ENCODE measurements at regions not wholly inside any gene's neighbourhood (a gene's known extent, or its start where the extent isn't known, plus 50 kb on each side); places are given as distances from the start of the nearest gene placed in this dataset.

DNA sequence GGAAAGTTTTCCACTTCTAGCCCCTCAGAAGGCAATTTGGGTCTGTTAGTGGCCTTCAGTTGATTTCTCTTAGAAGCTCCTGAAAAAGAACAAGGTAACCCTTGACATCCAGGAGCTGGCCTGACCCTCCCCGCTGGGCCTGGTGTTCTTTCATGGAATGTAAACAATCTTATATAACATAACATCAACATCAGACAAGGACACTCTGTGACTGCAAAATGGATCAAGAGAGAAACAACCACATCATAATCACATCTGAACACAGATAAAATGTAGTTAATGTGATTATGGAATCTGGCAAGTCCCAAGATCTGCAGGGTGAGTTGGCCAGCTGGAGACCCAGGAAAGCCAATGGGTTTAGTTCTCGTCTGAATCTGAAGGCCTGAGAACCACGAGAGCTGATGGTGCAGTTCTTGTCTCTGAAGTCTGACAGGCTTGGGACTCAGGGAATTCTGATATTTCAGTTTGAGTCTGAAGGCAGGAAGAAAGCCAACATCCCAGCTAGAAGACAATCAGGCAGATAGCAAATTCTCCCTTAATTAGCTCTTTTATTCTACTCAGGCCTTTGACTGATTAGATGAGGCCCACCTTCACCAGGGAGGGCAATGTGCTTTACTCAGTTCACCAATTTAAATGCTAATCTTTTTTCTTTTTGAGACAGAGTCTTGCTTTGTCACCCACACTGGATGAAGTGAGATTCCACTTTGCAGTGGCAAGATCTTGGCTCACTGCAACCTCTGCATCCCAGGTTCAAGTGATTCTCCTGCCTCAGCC lies 91.4 kb upstream of the NAMPT start:
- intact Hi-C loops (cut with DNase I; ENCODE audit: low total_unique reads), result no loop called here
- no peak overlapping the region for H3K27ac ChIP-seq

DNA sequence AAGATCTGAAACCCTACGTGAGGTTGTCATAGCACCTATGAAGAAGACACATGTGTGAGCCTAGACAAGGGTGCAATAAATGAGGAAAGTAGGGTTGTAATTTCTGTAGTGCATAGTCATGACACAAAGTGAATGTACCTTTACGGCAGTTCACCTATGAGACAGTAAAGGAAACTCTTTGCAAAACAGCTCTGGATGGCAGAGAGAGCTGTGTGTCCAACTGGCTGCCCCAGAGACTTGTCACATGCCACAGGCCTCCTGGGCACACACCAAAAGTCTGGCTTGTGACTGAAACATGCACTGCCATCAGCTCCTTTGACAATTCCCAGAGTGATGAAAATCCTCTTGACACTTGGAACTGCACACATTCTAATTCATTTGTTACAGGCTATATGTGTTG lies 90.7 kb upstream of the NAMPT start:
- Histone ChIP-seq H3K4me1 (no peaks in the 10 kb centered on the region), H3K36me3 (no peaks in the 10 kb centered on the region), H3K27me3 (no peaks in the 10 kb centered on the region), H3K9me3 (no peaks in the 10 kb centered on the region), H3K4me3 (no peak overlapping the region), H3K27ac (no peak overlapping the region)
- no peak for TF ChIP-seq POLR2AphosphoS5 (IDR thresholded peaks at IDR 0.05)
- TF ChIP-seq, protein P1, sequence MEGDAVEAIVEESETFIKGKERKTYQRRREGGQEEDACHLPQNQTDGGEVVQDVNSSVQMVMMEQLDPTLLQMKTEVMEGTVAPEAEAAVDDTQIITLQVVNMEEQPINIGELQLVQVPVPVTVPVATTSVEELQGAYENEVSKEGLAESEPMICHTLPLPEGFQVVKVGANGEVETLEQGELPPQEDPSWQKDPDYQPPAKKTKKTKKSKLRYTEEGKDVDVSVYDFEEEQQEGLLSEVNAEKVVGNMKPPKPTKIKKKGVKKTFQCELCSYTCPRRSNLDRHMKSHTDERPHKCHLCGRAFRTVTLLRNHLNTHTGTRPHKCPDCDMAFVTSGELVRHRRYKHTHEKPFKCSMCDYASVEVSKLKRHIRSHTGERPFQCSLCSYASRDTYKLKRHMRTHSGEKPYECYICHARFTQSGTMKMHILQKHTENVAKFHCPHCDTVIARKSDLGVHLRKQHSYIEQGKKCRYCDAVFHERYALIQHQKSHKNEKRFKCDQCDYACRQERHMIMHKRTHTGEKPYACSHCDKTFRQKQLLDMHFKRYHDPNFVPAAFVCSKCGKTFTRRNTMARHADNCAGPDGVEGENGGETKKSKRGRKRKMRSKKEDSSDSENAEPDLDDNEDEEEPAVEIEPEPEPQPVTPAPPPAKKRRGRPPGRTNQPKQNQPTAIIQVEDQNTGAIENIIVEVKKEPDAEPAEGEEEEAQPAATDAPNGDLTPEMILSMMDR (IDR thresholded peaks at IDR 0.05), result no peak
- TF ChIP-seq POLR2A (IDR thresholded peaks at IDR 0.05), result no peak
- intact Hi-C loops (cut with DNase I; ENCODE audit: low total_unique reads), result loop anchor here (2.0 kb wide), 1 partner anchor 43 kb away; no protein-coding TSS in a partner anchor
- no peak for DNase-seq (ENCODE audit: low spot score in 2 of 2)

More for the DNA sequence above, 91.4 kb upstream of the NAMPT start:
- Histone ChIP-seq H3K36me3 (no peaks in the 10 kb centered on the region), H3K9me3 (no peaks in the 10 kb centered on the region), H3K27me3 (no peaks in the 10 kb centered on the region), H3K4me1 (no peaks in the 10 kb centered on the region), H3K4me3 (no peak overlapping the region)
- TF ChIP-seq POLR2A (IDR thresholded peaks at IDR 0.05), result no peak
- TF ChIP-seq, protein P1 (IDR thresholded peaks at IDR 0.05), result no peak
- TF ChIP-seq POLR2AphosphoS5 (IDR thresholded peaks at IDR 0.05), result no peak
- no peak for DNase-seq (ENCODE audit: low spot score in 2 of 2)

DNA sequence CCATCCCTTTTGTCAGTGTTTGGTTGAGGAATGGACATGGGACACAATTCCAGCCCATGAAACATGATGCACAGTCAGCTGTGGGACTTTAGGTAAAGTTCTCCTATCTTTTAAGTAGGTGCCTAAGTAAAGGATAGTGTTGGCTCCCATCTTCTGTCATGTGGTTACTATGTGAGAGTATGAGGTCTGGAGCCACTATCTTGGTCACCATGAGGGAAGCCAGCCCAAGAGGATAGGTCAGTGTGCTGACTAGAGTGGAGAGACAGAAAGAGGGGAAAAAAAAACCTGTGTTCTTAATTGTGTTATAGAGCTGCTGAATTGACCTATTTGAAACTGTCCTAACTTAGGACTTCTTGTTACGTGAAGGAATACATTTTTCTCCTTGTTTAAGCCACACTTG lies 89.7 kb upstream of the NAMPT start:
- intact Hi-C loops (cut with DNase I; ENCODE audit: low total_unique reads), result loop anchor here (2.0 kb wide), 1 partner anchor 44 kb away; no protein-coding TSS in a partner anchor
- H3K9me3 ChIP-seq, result no peaks in the 10 kb centered on the region
- TF ChIP-seq, protein P1 (IDR thresholded peaks at IDR 0.05), result no peak
- TF ChIP-seq POLR2A (IDR thresholded peaks at IDR 0.05) (no peak), POLR2AphosphoS5 (IDR thresholded peaks at IDR 0.05) (no peak)

DNA sequence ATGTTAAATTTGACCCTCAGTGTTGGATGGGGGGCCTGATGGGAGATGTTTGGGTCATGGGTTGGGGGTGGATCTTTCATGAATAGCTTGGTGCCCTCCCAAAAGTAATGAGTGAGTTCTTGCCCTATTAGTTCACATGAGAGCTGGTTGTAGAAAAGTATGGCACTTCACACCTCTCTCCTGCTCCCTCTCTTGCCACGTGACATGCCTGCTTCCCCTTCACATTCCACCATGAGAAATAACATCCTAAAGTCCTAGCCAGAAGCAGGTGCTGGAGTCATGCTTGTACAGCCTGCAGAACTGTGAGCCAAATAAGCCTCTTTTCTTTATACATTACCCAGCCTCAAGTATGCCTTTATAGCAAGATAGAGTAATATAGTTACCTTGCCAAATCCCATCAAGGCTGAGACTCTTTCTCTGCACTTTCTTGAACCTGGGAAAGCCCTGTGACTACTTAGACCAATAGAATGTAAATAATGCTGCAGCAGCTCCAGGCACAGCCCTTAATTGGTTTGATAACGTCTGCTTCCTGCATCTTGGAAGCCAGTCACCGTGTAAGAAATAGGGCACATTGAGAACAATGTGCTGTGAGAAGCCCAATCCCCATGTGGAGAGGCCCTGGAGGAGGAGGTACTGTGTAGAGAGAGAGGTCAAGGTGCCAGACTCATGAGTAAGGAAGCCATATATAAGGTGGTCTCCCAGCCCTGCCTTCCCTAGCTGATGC lies 88.0 kb upstream of the NAMPT start:
- Histone ChIP-seq H3K4me1 (no peaks in the 10 kb centered on the region), H3K9me3 (no peaks in the 10 kb centered on the region), H3K36me3 (no peaks in the 10 kb centered on the region), H3K27ac (no peak overlapping the region), H3K27me3 (no peaks in the 10 kb centered on the region), H3K4me3 (no peak overlapping the region)
- TF ChIP-seq POLR2AphosphoS5 (IDR thresholded peaks at IDR 0.05) (no peak), POLR2A (IDR thresholded peaks at IDR 0.05) (no peak)
- TF ChIP-seq, protein P1 (IDR thresholded peaks at IDR 0.05), result no peak
- intact Hi-C loops (cut with DNase I; ENCODE audit: low total_unique reads), result no loop called here
- no peak for DNase-seq (ENCODE audit: low spot score in 2 of 2)

More for the DNA sequence above, 89.7 kb upstream of the NAMPT start:
- H3K36me3 ChIP-seq, result no peaks in the 10 kb centered on the region
- no peaks in the 10 kb centered on the region for H3K4me1 ChIP-seq
- DNase-seq (ENCODE audit: low spot score in 2 of 2), result no peak
- no peak overlapping the region for H3K4me3 ChIP-seq
- no peak overlapping the region for H3K27ac ChIP-seq
- H3K27me3 ChIP-seq, result no peaks in the 10 kb centered on the region

DNA sequence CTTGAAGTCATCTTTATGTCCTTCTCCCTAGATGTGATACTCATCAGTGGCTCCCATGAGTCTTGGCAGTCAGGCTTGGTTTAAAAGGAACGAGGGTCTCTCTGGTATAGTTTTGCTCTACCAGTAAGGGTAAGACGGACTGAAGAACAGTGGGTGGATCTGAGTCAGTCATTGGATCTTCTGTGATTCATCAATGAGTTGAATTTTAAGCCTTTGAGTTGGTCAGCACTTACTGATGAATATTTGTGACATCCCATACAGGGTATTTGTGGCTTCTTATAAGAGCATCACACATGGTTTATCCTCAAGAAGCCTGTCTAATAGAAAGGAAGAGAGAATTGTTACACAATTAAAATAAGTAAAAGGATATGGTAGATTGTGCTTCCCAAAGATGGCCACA lies 87.3 kb upstream of the NAMPT start:
- Histone ChIP-seq H3K9me3 (no peaks in the 10 kb centered on the region), H3K27me3 (no peaks in the 10 kb centered on the region), H3K4me3 (no peak overlapping the region), H3K4me1 (no peaks in the 10 kb centered on the region), H3K27ac (no peak overlapping the region), H3K36me3 (no peaks in the 10 kb centered on the region)
- intact Hi-C loops (cut with DNase I; ENCODE audit: low total_unique reads), result no loop called here
- TF ChIP-seq POLR2A (IDR thresholded peaks at IDR 0.05) (no peak), POLR2AphosphoS5 (IDR thresholded peaks at IDR 0.05) (no peak)
- no peak for DNase-seq (ENCODE audit: low spot score in 2 of 2)

All from breast epithelium (tissue), 4 donors.